K562 (cell line): ENCODE measurements at regions not wholly inside any gene's neighbourhood (a gene's known extent, or its start where the extent isn't known, plus 50 kb on each side); places are given as distances from the start of the nearest gene placed in this dataset.

Experiments used
- NFRKB ChIP-seq: fragments of 450-650 bp; IDR thresholded peaks from 2 replicates; pipeline ENCODE4 v1.6.1; 2016; ENCODE audit warnings: low read depth
- SRF ChIP-seq, 2 experiments: fragments of 250-450, 450-650 bp in 1 of 2; sonication (Bioruptor Pico) in 1 of 2; sonication (generic) in 1 of 2; formaldehyde crosslinking; IDR thresholded peaks; 2 replicates each; pipeline versions ENCODE4 v1.5.0 to v1.5.1; 2020 to 2022; ENCODE audit warnings: mild to moderate bottlenecking in 1 of 2, missing genetic modification reagents in 1 of 2
- STAT5B ChIP-seq: fragments of 250-450 bp; sonication (Bioruptor Pico); IDR thresholded peaks from 2 replicates; pipeline ENCODE4 v1.8.0; 2021; ENCODE audit warnings: mild to moderate bottlenecking, inconsistent platforms
- ZBTB5 ChIP-seq: fragments of 450-650 bp; IDR thresholded peaks from 2 replicates; pipeline ENCODE4 v1.6.1; 2017; ENCODE audit warnings: antibody characterized with exemption
- TF ChIP-seq, protein P1 (sequence below): fragments of 250-450 bp; sonication (Bioruptor Pico); IDR thresholded peaks from 2 replicates; pipeline ENCODE4 v1.4.0; 2020

- TF ChIP-seq SRF (CRISPR knock-in tag; IDR thresholded peaks at IDR 0.05) (no peak), ZBTB5 (no peak), NFRKB (no peak), STAT5B (CRISPR knock-in tag) (no peak)
- TF ChIP-seq, protein P1, sequence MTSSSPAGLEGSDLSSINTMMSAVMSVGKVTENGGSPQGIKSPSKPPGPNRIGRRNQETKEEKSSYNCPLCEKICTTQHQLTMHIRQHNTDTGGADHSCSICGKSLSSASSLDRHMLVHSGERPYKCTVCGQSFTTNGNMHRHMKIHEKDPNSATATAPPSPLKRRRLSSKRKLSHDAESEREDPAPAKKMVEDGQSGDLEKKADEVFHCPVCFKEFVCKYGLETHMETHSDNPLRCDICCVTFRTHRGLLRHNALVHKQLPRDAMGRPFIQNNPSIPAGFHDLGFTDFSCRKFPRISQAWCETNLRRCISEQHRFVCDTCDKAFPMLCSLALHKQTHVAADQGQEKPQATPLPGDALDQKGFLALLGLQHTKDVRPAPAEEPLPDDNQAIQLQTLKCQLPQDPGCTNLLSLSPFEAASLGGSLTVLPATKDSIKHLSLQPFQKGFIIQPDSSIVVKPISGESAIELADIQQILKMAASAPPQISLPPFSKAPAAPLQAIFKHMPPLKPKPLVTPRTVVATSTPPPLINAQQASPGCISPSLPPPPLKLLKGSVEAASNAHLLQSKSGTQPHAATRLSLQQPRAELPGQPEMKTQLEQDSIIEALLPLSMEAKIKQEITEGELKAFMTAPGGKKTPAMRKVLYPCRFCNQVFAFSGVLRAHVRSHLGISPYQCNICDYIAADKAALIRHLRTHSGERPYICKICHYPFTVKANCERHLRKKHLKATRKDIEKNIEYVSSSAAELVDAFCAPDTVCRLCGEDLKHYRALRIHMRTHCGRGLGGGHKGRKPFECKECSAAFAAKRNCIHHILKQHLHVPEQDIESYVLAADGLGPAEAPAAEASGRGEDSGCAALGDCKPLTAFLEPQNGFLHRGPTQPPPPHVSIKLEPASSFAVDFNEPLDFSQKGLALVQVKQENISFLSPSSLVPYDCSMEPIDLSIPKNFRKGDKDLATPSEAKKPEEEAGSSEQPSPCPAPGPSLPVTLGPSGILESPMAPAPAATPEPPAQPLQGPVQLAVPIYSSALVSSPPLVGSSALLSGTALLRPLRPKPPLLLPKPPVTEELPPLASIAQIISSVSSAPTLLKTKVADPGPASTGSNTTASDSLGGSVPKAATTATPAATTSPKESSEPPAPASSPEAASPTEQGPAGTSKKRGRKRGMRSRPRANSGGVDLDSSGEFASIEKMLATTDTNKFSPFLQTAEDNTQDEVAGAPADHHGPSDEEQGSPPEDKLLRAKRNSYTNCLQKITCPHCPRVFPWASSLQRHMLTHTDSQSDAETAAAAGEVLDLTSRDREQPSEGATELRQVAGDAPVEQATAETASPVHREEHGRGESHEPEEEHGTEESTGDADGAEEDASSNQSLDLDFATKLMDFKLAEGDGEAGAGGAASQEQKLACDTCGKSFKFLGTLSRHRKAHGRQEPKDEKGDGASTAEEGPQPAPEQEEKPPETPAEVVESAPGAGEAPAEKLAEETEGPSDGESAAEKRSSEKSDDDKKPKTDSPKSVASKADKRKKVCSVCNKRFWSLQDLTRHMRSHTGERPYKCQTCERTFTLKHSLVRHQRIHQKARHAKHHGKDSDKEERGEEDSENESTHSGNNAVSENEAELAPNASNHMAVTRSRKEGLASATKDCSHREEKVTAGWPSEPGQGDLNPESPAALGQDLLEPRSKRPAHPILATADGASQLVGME, result no peak
Observed at GRCh38 chr16:11481987-11482386, 104.7 kb downstream of the LITAF start.
